K562 (cell line): ENCODE measurements at regions not wholly inside any gene's neighbourhood (a gene's known extent, or its start where the extent isn't known, plus 50 kb on each side); places are given as distances from the start of the nearest gene placed in this dataset.

Experiments used
- CBX1 ChIP-seq: sonication (generic); IDR thresholded peaks from 2 replicates; pipeline ENCODE4 v1.6.1; 2016; ENCODE audit warnings: antibody characterized with exemption, low read depth, mild to moderate bottlenecking
- CTCF ChIP-seq, 3 experiments: IDR thresholded peaks in 2 of 3; conservative IDR thresholded peaks in 1 of 3; 2 replicates each; pipeline ENCODE4 v1.5.1; 2011 to 2012; ENCODE audit warnings: low read length in 3 of 3, mild to moderate bottlenecking in 3 of 3, control low read depth in 2 of 3, improper control_type of control experiment in 1 of 3, inconsistent platforms in 1 of 3, low read depth in 1 of 3, mixed read lengths in 1 of 3, moderate library complexity in 1 of 3; ENCODE audit not compliant: insufficient read depth in 2 of 3
- POLR2A ChIP-seq: fragments of 450-650 bp; conservative IDR thresholded peaks from 2 replicates; pipeline ENCODE4 v1.6.1; 2016

GRCh38 chr5:106311230-106311915 is 1359.4 kb downstream of the EFNA5 start:
- no peak for TF ChIP-seq CBX1
- TF ChIP-seq CTCF (IDR thresholded peaks at IDR 0.05 in 2 of 3, conservative IDR thresholded peaks at IDR 0.05 in 1 of 3; ENCODE audit: insufficient read depth in 2 of 3, low read depth in 1 of 3, low read length in 3 of 3): no peak
- no peak for TF ChIP-seq POLR2A
